Transverse colon (tissue), 4 donors: ENCODE measurements at regions not wholly inside any gene's neighbourhood (a gene's known extent, or its start where the extent isn't known, plus 50 kb on each side); places are given as distances from the start of the nearest gene placed in this dataset.

Experiments
- DNase-seq: peaks from one replicate; pipeline ENCODE4 v3.0.0-alpha.2; 2019
- H3K27ac ChIP-seq, 4 donors: fragments of 200-600 bp; sonication (generic); 2 replicates each; pipeline ENCODE4 v1.5.1; 2016 to 2018; ENCODE audit warnings: inconsistent platforms in 4 of 4
- H3K27me3 ChIP-seq: fragments of 200-600 bp; sonication (generic); 2 replicates; pipeline ENCODE4 v1.5.1; 2017; ENCODE audit warnings: inconsistent platforms
- H3K36me3 ChIP-seq, 4 donors: fragments of 200-600 bp; sonication (generic); 2 replicates each; pipeline ENCODE4 v1.5.1; 2017 to 2019; ENCODE audit warnings: inconsistent platforms in 4 of 4
- H3K4me1 ChIP-seq, 4 donors: fragments of 200-600 bp; sonication (generic); 2 replicates each; pipeline ENCODE4 v1.5.1; 2017 to 2020; ENCODE audit warnings: inconsistent platforms in 4 of 4
- H3K4me3 ChIP-seq, 4 donors: fragments of 200-600 bp; sonication (generic); 1 replicate in 1 of 4; 2 replicates in 3 of 4; pipeline versions ENCODE4 v1.5.1 to v1.6.1; 2017 to 2019; ENCODE audit warnings: inconsistent platforms in 4 of 4
- H3K9me3 ChIP-seq, 2 donors: fragments of 200-600 bp; sonication (generic); 2 replicates each; pipeline ENCODE4 v1.5.1; 2017 to 2019; ENCODE audit warnings: inconsistent platforms in 2 of 2
- CTCF ChIP-seq, 5 experiments: fragments of 200-600 bp in 3 of 5; fragments of 450-650 bp in 2 of 5; sonication (generic) in 3 of 5; IDR thresholded peaks; 1 replicate in 2 of 5; 2 replicates in 3 of 5; pipeline ENCODE4 v1.5.1; 2016 to 2017; ENCODE audit warnings: antibody characterized with exemption in 5 of 5, inconsistent platforms in 3 of 5, mild to moderate bottlenecking in 2 of 5, moderate library complexity in 1 of 5
- EP300 ChIP-seq: sonication (generic); formaldehyde crosslinking; IDR thresholded peaks from one replicate; pipeline ENCODE4 v1.6.1; 2017; ENCODE audit warnings: antibody characterized with exemption, low read depth
- POLR2A ChIP-seq: fragments of 450-650 bp; IDR thresholded peaks from one replicate; pipeline ENCODE4 v1.6.1; 2016; ENCODE audit warnings: antibody characterized with exemption, mild to moderate bottlenecking, moderate library complexity
- POLR2AphosphoS5 ChIP-seq, 3 donors: sonication (generic); formaldehyde crosslinking; IDR thresholded peaks; one replicate each; pipeline ENCODE4 v1.6.1; 2016; ENCODE audit warnings: antibody characterized with exemption in 3 of 3
- WGBS, 2 donors: methylation state at CpG; one replicate each; pipeline ENCODE4 v1.1.5; 2018; ENCODE audit warnings: low coverage in 1 of 2; 5-methylcytosine and 5-hydroxymethylcytosine counted together
- in situ Hi-C, 4 donors: fragments of 200-750 bp; cut with MboI; loops; one replicate each; pipeline versions ENCODE4 v1.15.0 to v1.15.1; 2017; ENCODE audit warnings: low sequenced_read_pairs in 3 of 4, low pct_ligation_motif_present in 1 of 4, low pct_unique_long_range_greater_than_20kb in 1 of 4
- intact Hi-C: fragments of 100-400 bp; cut with DNase I; formaldehyde crosslinking; loops from one replicate; pipeline ENCODE4 v1.15.1; 2023; ENCODE audit warnings: low total_unique reads

GRCh38 chr2:226410247-226410835 lies 389.3 kb downstream of the IRS1 start:
- intact Hi-C loops (no loop called here), in situ Hi-C loops (no loop called here)
- no peak for TF ChIP-seq EP300
- no peak for TF ChIP-seq POLR2A
- no peak for TF ChIP-seq POLR2AphosphoS5 (IDR thresholded peaks at IDR 0.05)
- no peak for TF ChIP-seq CTCF (IDR thresholded peaks at IDR 0.05)
- Histone ChIP-seq H3K36me3 (no peaks in the 10 kb centered on the region), H3K9me3 (no peaks in the 10 kb centered on the region), H3K27me3 (no peaks in the 10 kb centered on the region), H3K27ac (no peak overlapping the region), H3K4me1 (peaks cover 0 to 7% (median 0%) of the 10 kb centered on the region in 4 donors), H3K4me3 (no peak overlapping the region)
- WGBS, 2 donors = 86 to 100% methylated on average over 1 to 4 of the region's 4 CpGs
- no peak for DNase-seq

DNA sequence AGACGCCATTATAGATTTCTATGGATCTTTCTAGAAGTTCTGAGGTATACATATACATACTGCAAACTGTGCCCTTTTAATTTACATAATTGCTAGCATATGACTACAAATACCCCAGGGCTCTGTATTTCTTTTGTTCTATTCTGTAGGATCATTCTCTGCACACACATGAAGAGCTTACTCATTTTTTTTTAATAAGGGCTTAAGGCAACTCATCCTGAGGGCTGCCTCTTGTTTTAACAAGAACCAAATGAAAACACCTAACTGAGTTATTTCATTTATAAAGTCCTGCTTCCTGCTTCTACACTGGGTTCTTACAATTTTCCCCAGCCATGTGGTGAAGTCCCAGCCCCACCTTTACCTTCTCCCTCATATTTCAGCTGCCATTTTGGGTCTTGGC lies 390.5 kb downstream of the IRS1 start:
- peaks cover 0 to 7% (median 0%) of the 10 kb centered on the region in 4 donors for H3K4me1 ChIP-seq
- no peak overlapping the region for H3K27ac ChIP-seq
- H3K27me3 ChIP-seq = no peaks in the 10 kb centered on the region
- no peaks in the 10 kb centered on the region for H3K9me3 ChIP-seq
- no peaks in the 10 kb centered on the region for H3K36me3 ChIP-seq
- in situ Hi-C loops (no loop called here), intact Hi-C loops (loop anchor here (5.0 kb wide), 1 partner anchor 562 kb away; no protein-coding TSS in a partner anchor)
- TF ChIP-seq CTCF (IDR thresholded peaks at IDR 0.05) (no peak), POLR2A (no peak), EP300 (no peak), POLR2AphosphoS5 (IDR thresholded peaks at IDR 0.05) (no peak)
- DNase-seq = no peak
- WGBS, 2 donors = 80 to 100% methylated on average over 1 of the region's 1 CpG
- no peak overlapping the region for H3K4me3 ChIP-seq

DNA sequence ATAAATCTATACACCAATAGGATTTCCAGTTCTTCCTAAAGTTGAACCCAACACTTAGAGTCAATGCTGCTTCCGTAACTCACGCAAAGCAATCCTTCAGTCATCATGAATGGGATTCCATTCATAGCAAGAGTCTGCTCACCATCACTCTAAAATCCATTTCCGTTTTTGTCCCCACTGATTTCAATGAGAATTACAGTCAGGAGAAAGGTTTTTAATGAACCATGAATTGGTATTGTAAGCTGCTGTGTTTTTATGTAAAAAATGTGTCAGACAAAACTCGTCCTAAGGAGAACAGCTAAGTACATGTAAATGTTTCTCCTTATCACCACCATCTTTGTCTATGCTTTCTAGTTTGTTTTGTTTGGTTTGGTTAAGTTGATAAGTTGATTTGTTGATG lies 391.5 kb downstream of the IRS1 start:
- no peak for DNase-seq
- Histone ChIP-seq H3K36me3 (no peaks in the 10 kb centered on the region), H3K4me1 (peaks cover 0 to 7% (median 0%) of the 10 kb centered on the region in 4 donors), H3K27ac (no peak overlapping the region), H3K9me3 (no peaks in the 10 kb centered on the region), H3K27me3 (no peaks in the 10 kb centered on the region), H3K4me3 (no peak overlapping the region)
- in situ Hi-C loops (no loop called here), intact Hi-C loops (loop anchor here (5.0 kb wide), 1 partner anchor 561 kb away; no protein-coding TSS in a partner anchor)
- no peak for TF ChIP-seq POLR2A
- no peak for TF ChIP-seq POLR2AphosphoS5 (IDR thresholded peaks at IDR 0.05)
- no peak for TF ChIP-seq EP300
- TF ChIP-seq CTCF (IDR thresholded peaks at IDR 0.05) = no peak
- WGBS, 2 donors = 72 to 86% methylated on average over 4 of the region's 4 CpGs

DNA sequence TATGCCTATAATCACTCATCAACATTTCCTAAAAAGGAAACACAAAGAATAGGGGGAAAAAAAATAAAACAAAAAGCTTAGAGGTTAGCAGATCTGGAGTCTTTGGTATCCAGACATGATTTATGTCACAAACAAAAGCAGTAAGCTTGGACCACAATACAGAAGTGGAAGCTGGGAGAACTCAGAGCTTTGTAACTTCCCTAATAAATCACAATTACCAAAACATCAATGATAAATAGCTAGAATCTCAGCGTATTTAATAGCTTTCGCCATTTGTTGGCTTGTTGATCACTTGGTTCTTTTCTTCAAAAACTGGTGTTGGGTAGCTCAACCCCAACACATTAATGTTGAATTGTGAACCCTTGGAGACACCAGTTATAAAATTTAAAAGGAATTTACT lies 392.5 kb downstream of the IRS1 start:
- Histone ChIP-seq H3K27ac (no peak overlapping the region), H3K4me1 (peaks cover 0 to 7% (median 0%) of the 10 kb centered on the region in 4 donors), H3K36me3 (no peaks in the 10 kb centered on the region), H3K9me3 (no peaks in the 10 kb centered on the region), H3K27me3 (no peaks in the 10 kb centered on the region), H3K4me3 (no peak overlapping the region)
- 41% methylated on average over 2 of the region's 2 CpGs; no CpG with 5 or more reads in 1 of the 2 donors for WGBS, 2 donors
- DNase-seq = no peak
- TF ChIP-seq EP300 (no peak), POLR2A (no peak), CTCF (IDR thresholded peaks at IDR 0.05) (no peak)
- in situ Hi-C loops (no loop called here), intact Hi-C loops (loop anchor here (5.0 kb wide), 1 partner anchor 560 kb away; no protein-coding TSS in a partner anchor)
